ENCODE measurements at regions not wholly inside any gene's neighbourhood (a gene's known extent, or its start where the extent isn't known, plus 50 kb on each side); places are given as distances from the start of the nearest gene placed in this dataset.

DNA sequence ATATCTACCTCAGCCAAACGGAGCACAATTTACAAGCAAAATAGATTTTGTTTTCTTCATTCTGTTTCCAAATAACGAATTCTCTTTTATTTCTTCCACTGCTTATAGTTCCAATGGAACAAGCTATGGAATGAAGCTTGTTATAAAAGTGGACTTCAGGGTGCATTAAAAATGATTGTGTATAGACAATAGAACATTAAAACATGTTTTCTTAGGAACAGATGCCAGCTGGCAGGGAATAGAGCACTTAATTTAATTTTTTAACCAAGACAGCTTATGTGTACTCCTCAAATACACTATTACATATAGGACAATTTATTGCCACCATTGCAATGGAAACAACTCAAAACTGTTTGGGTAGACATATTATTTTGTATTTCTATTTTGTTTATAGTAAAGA lies 860.1 kb upstream of the TYRP1 start:
- no peaks in the 10 kb centered on the region for H3K36me3 ChIP-seq (ENCODE audit: control insufficient read depth, insufficient read depth, low read length)
- TF ChIP-seq CTCF (IDR thresholded peaks at IDR 0.05): no peak
- Mint-ChIP-seq H3K9me3 (peaks cover 5 to 19% of the 10 kb centered on the region in 2 donors), H3K36me3 (no peaks in the 10 kb centered on the region), H3K27ac (no peak overlapping the region), H3K4me3 (no peak overlapping the region), H3K27me3 (ENCODE audit: low read depth in 2 of 2) (no peaks in the 10 kb centered on the region), H3K4me1 (no peaks in the 10 kb centered on the region)
- intact Hi-C loops (cut with micrococcal nuclease): no loop called here
- no peak overlapping the region for H3K27ac ChIP-seq (ENCODE audit: low read length)
- DNase-seq: no peak
- H3K27me3 ChIP-seq (ENCODE audit: control insufficient read depth, insufficient read depth, low read length): no peaks in the 10 kb centered on the region
- H3K4me1 ChIP-seq (ENCODE audit: control insufficient read depth, insufficient read depth, low read length): no peaks in the 10 kb centered on the region
- peaks cover 2% of the 10 kb centered on the region for H3K9me3 ChIP-seq (ENCODE audit: control insufficient read depth, insufficient read depth, low read length)
- no peak overlapping the region for H3K4me3 ChIP-seq (ENCODE audit: low read length)
- WGBS (ENCODE audit: insufficient coverage): 88% methylated on average over 1 of the region's 2 CpGs
- no peak for ATAC-seq

- DNase-seq (no peak), ATAC-seq (no peak)
- no peak overlapping the region for H3K4me3 Mint-ChIP-seq
- Histone ChIP-seq H3K4me1 (ENCODE audit: control insufficient read depth, insufficient read depth, low read length) (no peaks in the 10 kb centered on the region), H3K27ac (ENCODE audit: low read length) (no peak overlapping the region), H3K36me3 (ENCODE audit: control insufficient read depth, insufficient read depth, low read length) (no peaks in the 10 kb centered on the region), H3K4me3 (ENCODE audit: low read length) (no peak overlapping the region), H3K9me3 (ENCODE audit: control insufficient read depth, insufficient read depth, low read length) (no peaks in the 10 kb centered on the region), H3K27me3 (ENCODE audit: control insufficient read depth, insufficient read depth, low read length) (no peaks in the 10 kb centered on the region)
- no peak for TF ChIP-seq CTCF (IDR thresholded peaks at IDR 0.05)
- no peaks in the 10 kb centered on the region for H3K36me3 Mint-ChIP-seq
- no CpG with 5 or more reads among the region's 1 CpG for WGBS (ENCODE audit: insufficient coverage)
- H3K9me3 Mint-ChIP-seq: peaks cover 3 to 12% of the 10 kb centered on the region in 2 donors
- no peak overlapping the region for H3K27ac Mint-ChIP-seq
- intact Hi-C loops (cut with micrococcal nuclease): no loop called here
- no peaks in the 10 kb centered on the region for H3K27me3 Mint-ChIP-seq (ENCODE audit: low read depth in 2 of 2)
- no peaks in the 10 kb centered on the region for H3K4me1 Mint-ChIP-seq
Observed at GRCh38 chr9:11868795-11869194, 824.4 kb upstream of the TYRP1 start.

GRCh38 chr9:11871852-11872251 lies 821.3 kb upstream of the TYRP1 start:
- Mint-ChIP-seq H3K4me3 (no peak overlapping the region), H3K4me1 (no peaks in the 10 kb centered on the region), H3K9me3 (peaks cover 6 to 13% of the 10 kb centered on the region in 2 donors), H3K27me3 (ENCODE audit: low read depth in 2 of 2) (no peaks in the 10 kb centered on the region), H3K36me3 (no peaks in the 10 kb centered on the region), H3K27ac (no peak overlapping the region)
- Histone ChIP-seq H3K9me3 (ENCODE audit: control insufficient read depth, insufficient read depth, low read length) (no peaks in the 10 kb centered on the region), H3K27me3 (ENCODE audit: control insufficient read depth, insufficient read depth, low read length) (no peaks in the 10 kb centered on the region), H3K4me3 (ENCODE audit: low read length) (no peak overlapping the region), H3K4me1 (ENCODE audit: control insufficient read depth, insufficient read depth, low read length) (no peaks in the 10 kb centered on the region), H3K27ac (ENCODE audit: low read length) (no peak overlapping the region), H3K36me3 (ENCODE audit: control insufficient read depth, insufficient read depth, low read length) (no peaks in the 10 kb centered on the region)
- 88% methylated on average over 5 of the region's 5 CpGs for WGBS (ENCODE audit: insufficient coverage)
- intact Hi-C loops (cut with micrococcal nuclease): no loop called here
- no peak for TF ChIP-seq CTCF (IDR thresholded peaks at IDR 0.05)
- DNase-seq (no peak), ATAC-seq (no peak)

- DNase-seq: no peak
- Histone ChIP-seq H3K4me3 (ENCODE audit: low read length) (no peak overlapping the region), H3K36me3 (ENCODE audit: control insufficient read depth, insufficient read depth, low read length) (no peaks in the 10 kb centered on the region), H3K27me3 (ENCODE audit: control insufficient read depth, insufficient read depth, low read length) (no peaks in the 10 kb centered on the region), H3K9me3 (ENCODE audit: control insufficient read depth, insufficient read depth, low read length) (no peaks in the 10 kb centered on the region), H3K4me1 (ENCODE audit: control insufficient read depth, insufficient read depth, low read length) (no peaks in the 10 kb centered on the region), H3K27ac (ENCODE audit: low read length) (no peak overlapping the region)
- Mint-ChIP-seq H3K27ac (no peak overlapping the region), H3K4me1 (no peaks in the 10 kb centered on the region), H3K9me3 (peaks cover 6 to 13% of the 10 kb centered on the region in 2 donors), H3K27me3 (ENCODE audit: low read depth in 2 of 2) (no peaks in the 10 kb centered on the region), H3K4me3 (no peak overlapping the region), H3K36me3 (no peaks in the 10 kb centered on the region)
- intact Hi-C loops (cut with micrococcal nuclease): no loop called here
- TF ChIP-seq CTCF (IDR thresholded peaks at IDR 0.05): no peak
- WGBS (ENCODE audit: insufficient coverage): 80% methylated on average over 1 of the region's 1 CpG
- ATAC-seq: no peak
Observed at GRCh38 chr9:11872471-11872870, 820.7 kb upstream of the TYRP1 start.
